H1 (cell line): ENCODE measurements at regions not wholly inside any gene's neighbourhood (a gene's known extent, or its start where the extent isn't known, plus 50 kb on each side); places are given as distances from the start of the nearest gene placed in this dataset.

ENCODE experiments used
- BACH1 ChIP-seq: IDR thresholded peaks from 2 replicates; pipeline ENCODE4 v1.6.1; 2012; ENCODE audit warnings: low read length, improper control_type of control experiment
- CREB1 ChIP-seq: IDR thresholded peaks from 2 replicates; pipeline ENCODE4 v1.6.1; 2012; ENCODE audit warnings: inconsistent platforms
- CTCF ChIP-seq, 3 experiments: IDR thresholded peaks; 1 replicate in 2 of 3; 2 replicates in 1 of 3; pipeline versions ENCODE4 v1.5.1 to v1.6.1; 2011; ENCODE audit warnings: low read length in 3 of 3, mild to moderate bottlenecking in 3 of 3, inconsistent platforms in 2 of 3, low read depth in 1 of 3, moderate library complexity in 1 of 3; ENCODE audit not compliant: insufficient read depth in 1 of 3; ENCODE audit errors: control extremely low read depth in 1 of 3
- NANOG ChIP-seq: IDR thresholded peaks from 2 replicates; pipeline ENCODE4 v1.6.1; 2011; ENCODE audit warnings: low read length, low read depth, mild to moderate bottlenecking, inconsistent platforms; ENCODE audit not compliant: insufficient read depth, poor library complexity, severe bottlenecking
- PHF8 ChIP-seq: fragments of 200-600 bp; sonication (generic); conservative IDR thresholded peaks from 2 replicates; pipeline ENCODE4 v1.7.1; 2012; ENCODE audit warnings: low read depth, mild to moderate bottlenecking, inconsistent platforms, low read length, moderate library complexity
- RNF2 ChIP-seq: fragments of 200-900, 300-1000 bp; sonication (generic); IDR thresholded peaks from 2 replicates; pipeline ENCODE4 v1.7.1; 2016; ENCODE audit warnings: borderline replicate concordance, low read depth, mild to moderate bottlenecking, antibody characterized with exemption, low read length; ENCODE audit not compliant: poor library complexity, severe bottlenecking; ENCODE audit errors: missing control alignments
- ZNF274 ChIP-seq: IDR thresholded peaks from 2 replicates; pipeline ENCODE4 v1.7.0; 2012; ENCODE audit warnings: low read length, borderline replicate concordance; ENCODE audit errors: extremely low read depth

GRCh38 chr18:2179498-2180183 is 391.7 kb downstream of the METTL4 start (continued):
- TF ChIP-seq CTCF (IDR thresholded peaks at IDR 0.05; ENCODE audit: control extremely low read depth in 1 of 3, insufficient read depth in 1 of 3, low read depth in 1 of 3, low read length in 3 of 3) (no peak), BACH1 (no peak), ZNF274 (no peak), PHF8 (no peak), NANOG (no peak), RNF2 (no peak), CREB1 (no peak)
